Ectodermal cell (in vitro differentiated cells): ENCODE measurements at regions not wholly inside any gene's neighbourhood (a gene's known extent, or its start where the extent isn't known, plus 50 kb on each side); places are given as distances from the start of the nearest gene placed in this dataset.

Experiments
- H3K27ac ChIP-seq: 2 replicates; pipeline ENCODE4 v1.7.0; 2013; ENCODE audit warnings: mild to moderate bottlenecking, low read depth, low read length; ENCODE audit not compliant: insufficient read depth, poor library complexity, severe bottlenecking
- H3K27me3 ChIP-seq: 2 replicates; pipeline ENCODE4 v1.7.0; 2013; ENCODE audit warnings: mild to moderate bottlenecking, low read length; ENCODE audit not compliant: insufficient read depth, control insufficient read depth, poor library complexity, severe bottlenecking
- H3K36me3 ChIP-seq: one replicate; pipeline ENCODE4 v1.7.0; 2013; ENCODE audit warnings: low read length; ENCODE audit not compliant: control insufficient read depth, insufficient read depth
- H3K4me1 ChIP-seq: one replicate; pipeline ENCODE4 v1.7.0; 2013; ENCODE audit warnings: low read length; ENCODE audit not compliant: control insufficient read depth, insufficient read depth
- H3K4me3 ChIP-seq: 2 replicates; pipeline ENCODE4 v1.7.0; 2013; ENCODE audit warnings: low read depth, low read length, control low read depth; ENCODE audit not compliant: insufficient read depth
- H3K9me3 ChIP-seq: 2 replicates; pipeline ENCODE4 v1.7.0; 2013; ENCODE audit warnings: mild to moderate bottlenecking, low read length, moderate library complexity; ENCODE audit not compliant: control insufficient read depth
- WGBS, 2 experiments: methylation state at CpG; one replicate each; pipeline ENCODE4 v1.1.7; 2013; ENCODE audit warnings: missing lambda C conversion rate in 2 of 2; 5-methylcytosine and 5-hydroxymethylcytosine counted together

GRCh38 chr5:92779536-92779935 is 801.5 kb downstream of the NR2F1-AS1 start:
- no peaks in the 10 kb centered on the region for H3K27me3 ChIP-seq
- H3K36me3 ChIP-seq, result no peaks in the 10 kb centered on the region
- H3K27ac ChIP-seq, result no peak overlapping the region
- peaks cover 5% of the 10 kb centered on the region for H3K4me1 ChIP-seq
- H3K9me3 ChIP-seq, result no peaks in the 10 kb centered on the region
- no peak overlapping the region for H3K4me3 ChIP-seq

- Histone ChIP-seq H3K9me3 (no peaks in the 10 kb centered on the region), H3K27ac (no peak overlapping the region), H3K27me3 (no peaks in the 10 kb centered on the region), H3K4me1 (peaks cover 5% of the 10 kb centered on the region), H3K36me3 (no peaks in the 10 kb centered on the region), H3K4me3 (no peak overlapping the region)
- 83 to 94% methylated on average over 3 of the region's 3 CpGs for WGBS, 2 experiments
Measured at GRCh38 chr5:92778261-92778660, 802.8 kb downstream of the NR2F1-AS1 start.

- Histone ChIP-seq H3K27me3 (no peaks in the 10 kb centered on the region), H3K4me1 (peaks cover 5% of the 10 kb centered on the region), H3K36me3 (no peaks in the 10 kb centered on the region), H3K9me3 (no peaks in the 10 kb centered on the region), H3K27ac (no peak overlapping the region), H3K4me3 (no peak overlapping the region)
- 31 to 50% methylated on average over 1 of the region's 1 CpG for WGBS, 2 experiments
Measured at GRCh38 chr5:92777421-92777820, 803.6 kb downstream of the NR2F1-AS1 start.

- no peak overlapping the region for H3K4me3 ChIP-seq
- no peak overlapping the region for H3K27ac ChIP-seq
- peaks cover 5% of the 10 kb centered on the region for H3K4me1 ChIP-seq
- WGBS, 2 experiments, result 89 to 90% methylated on average over 5 of the region's 5 CpGs
- H3K27me3 ChIP-seq, result no peaks in the 10 kb centered on the region
- H3K9me3 ChIP-seq, result no peaks in the 10 kb centered on the region
- no peaks in the 10 kb centered on the region for H3K36me3 ChIP-seq
Measured at GRCh38 chr5:92775711-92776615, 805.1 kb downstream of the NR2F1-AS1 start.

- 95 to 98% methylated on average over 2 of the region's 2 CpGs for WGBS, 2 experiments
- Histone ChIP-seq H3K36me3 (no peaks in the 10 kb centered on the region), H3K27ac (no peak overlapping the region), H3K27me3 (no peaks in the 10 kb centered on the region), H3K4me3 (no peak overlapping the region), H3K4me1 (no peaks in the 10 kb centered on the region), H3K9me3 (no peaks in the 10 kb centered on the region)
Measured at GRCh38 chr5:92769978-92770377, 811.0 kb downstream of the NR2F1-AS1 start.

GRCh38 chr5:92761585-92761984 is 819.4 kb downstream of the NR2F1-AS1 start:
- no peaks in the 10 kb centered on the region for H3K4me1 ChIP-seq
- no peak overlapping the region for H3K27ac ChIP-seq
- 92 to 98% methylated on average over 2 of the region's 2 CpGs for WGBS, 2 experiments
- H3K4me3 ChIP-seq, result no peak overlapping the region
- H3K36me3 ChIP-seq, result no peaks in the 10 kb centered on the region
- H3K27me3 ChIP-seq, result no peaks in the 10 kb centered on the region
- no peaks in the 10 kb centered on the region for H3K9me3 ChIP-seq

- H3K27ac ChIP-seq, result no peak overlapping the region
- WGBS, 2 experiments, result 79 to 89% methylated on average over 1 to 2 of the region's 2 CpGs
- no peaks in the 10 kb centered on the region for H3K36me3 ChIP-seq
- no peaks in the 10 kb centered on the region for H3K4me1 ChIP-seq
- no peaks in the 10 kb centered on the region for H3K9me3 ChIP-seq
- H3K27me3 ChIP-seq, result no peaks in the 10 kb centered on the region
- no peak overlapping the region for H3K4me3 ChIP-seq
Measured at GRCh38 chr5:92760550-92760949, 820.5 kb downstream of the NR2F1-AS1 start.

GRCh38 chr5:92758552-92758951 is 822.5 kb downstream of the NR2F1-AS1 start:
- H3K4me1 ChIP-seq, result no peaks in the 10 kb centered on the region
- H3K27me3 ChIP-seq, result no peaks in the 10 kb centered on the region
- no peak overlapping the region for H3K27ac ChIP-seq
- H3K9me3 ChIP-seq, result no peaks in the 10 kb centered on the region
- 71 to 100% methylated on average over 1 of the region's 1 CpG for WGBS, 2 experiments
- no peaks in the 10 kb centered on the region for H3K36me3 ChIP-seq
- H3K4me3 ChIP-seq, result no peak overlapping the region

GRCh38 chr5:92749943-92750342 is 831.1 kb downstream of the NR2F1-AS1 start:
- 6 to 9% methylated on average over 1 of the region's 1 CpG for whole genome bisulfite sequencing, 2 experiments
- Histone ChIP-seq H3K27ac (peak overlapping the region; percentile 16), H3K4me1 (peaks cover 8% of the 10 kb centered on the region), H3K9me3 (no peaks in the 10 kb centered on the region), H3K4me3 (no peak overlapping the region), H3K27me3 (no peaks in the 10 kb centered on the region), H3K36me3 (no peaks in the 10 kb centered on the region)

- Histone ChIP-seq H3K27ac (no peak overlapping the region), H3K4me3 (no peak overlapping the region), H3K27me3 (no peaks in the 10 kb centered on the region), H3K36me3 (no peaks in the 10 kb centered on the region), H3K4me1 (peaks cover 8% of the 10 kb centered on the region), H3K9me3 (no peaks in the 10 kb centered on the region)
- 92 to 94% methylated on average over 1 of the region's 1 CpG for WGBS, 2 experiments
Measured at GRCh38 chr5:92748072-92748676, 832.8 kb downstream of the NR2F1-AS1 start.
